Prostate gland (tissue), 2 donors: ENCODE measurements at regions not wholly inside any gene's neighbourhood (a gene's known extent, or its start where the extent isn't known, plus 50 kb on each side); places are given as distances from the start of the nearest gene placed in this dataset.

Source experiments
- CTCF ChIP-seq, 4 experiments: fragments of 200-600 bp in 2 of 4; fragments of 450-650 bp in 2 of 4; sonication (generic) in 2 of 4; IDR thresholded peaks; 1 replicate in 3 of 4; 2 replicates in 1 of 4; pipeline ENCODE4 v1.5.1; 2016 to 2019; ENCODE audit warnings: antibody characterized with exemption in 4 of 4, mild to moderate bottlenecking in 2 of 4, moderate library complexity in 2 of 4
- POLR2A ChIP-seq: fragments of 450-650 bp; IDR thresholded peaks from one replicate; pipeline ENCODE4 v1.6.1; 2016; ENCODE audit warnings: antibody characterized with exemption, mild to moderate bottlenecking
- POLR2AphosphoS5 ChIP-seq: sonication (generic); formaldehyde crosslinking; IDR thresholded peaks from one replicate; pipeline ENCODE4 v1.6.1; 2017; ENCODE audit warnings: antibody characterized with exemption

- TF ChIP-seq CTCF (IDR thresholded peaks at IDR 0.05) = no peak
- TF ChIP-seq POLR2A = no peak
- TF ChIP-seq POLR2AphosphoS5 = no peak
These were observed 325.7 kb upstream of the GIMD1 start for GRCh38 chr4:106694232-106694631.
